ENCODE measurements at regions not wholly inside any gene's neighbourhood (a gene's known extent, or its start where the extent isn't known, plus 50 kb on each side); places are given as distances from the start of the nearest gene placed in this dataset.

DNA sequence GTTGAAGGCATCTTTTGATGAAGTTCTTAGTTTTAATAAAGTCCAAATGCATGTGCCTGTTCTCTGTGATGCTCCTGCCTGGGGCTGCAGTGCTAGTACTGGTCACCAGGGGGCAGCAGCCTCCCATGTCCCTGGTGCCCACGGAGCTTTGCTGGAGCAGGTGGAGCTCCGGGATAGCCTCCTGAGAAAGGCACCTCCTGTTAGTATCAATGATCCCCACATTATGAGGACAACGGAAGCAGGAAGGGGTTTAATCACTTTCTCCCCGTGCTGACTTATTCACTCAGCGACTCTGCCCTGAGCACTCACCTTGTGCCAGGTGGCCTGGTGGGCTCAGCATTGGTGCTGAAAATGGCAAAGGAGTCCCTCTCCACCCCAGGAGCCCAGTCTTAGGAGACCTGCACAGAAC is 123.0 kb upstream of the PZP start (continued):
- TF ChIP-seq CTCF (IDR thresholded peaks at IDR 0.05), result peak; percentile 93
- no peak for TF ChIP-seq GABPA (IDR thresholded peaks at IDR 0.05; ENCODE audit: low read depth)

- Histone ChIP-seq H4K20me1 (ENCODE audit: insufficient read depth) (no peaks in the 10 kb centered on the region), H3K27me3 (ENCODE audit: insufficient read depth) (no peaks in the 10 kb centered on the region; the same call in 1 of the 2 replicates), H3K79me2 (ENCODE audit: insufficient read depth) (no peaks in the 10 kb centered on the region), H3K9ac (no peak overlapping the region), H3F3A (replicated peaks; ENCODE audit: insufficient read depth) (no peaks in the 10 kb centered on the region), H3K27ac (ENCODE audit: low read depth in 2 of 2, low read length in 1 of 2) (no peak overlapping the region), H3K4me3 (ENCODE audit: low read depth in 2 of 2, low read length in 1 of 2) (no peak overlapping the region), H3K4me1 (ENCODE audit: control insufficient read depth in 1 of 2, insufficient read depth in 2 of 2, low read depth in 1 of 2, low read length in 1 of 2) (no peaks in the 10 kb centered on the region; a peak in 1 of 4 replicates), H2AFZ (ENCODE audit: low read depth) (no peak overlapping the region), H3K4me2 (no peak overlapping the region), H3K9me2 (no peaks in the 10 kb centered on the region), H3K36me3 (replicated peaks in 1 of 2; ENCODE audit: control insufficient read depth in 1 of 2, insufficient read depth in 2 of 2, low read length in 1 of 2) (no peaks in the 10 kb centered on the region), H3K9me3 (no peaks in the 10 kb centered on the region)
- no peak for DNase-seq
- TF ChIP-seq RFX5 (IDR thresholded peaks at IDR 0.05; ENCODE audit: low read length) (no peak), YY1 (IDR thresholded peaks at IDR 0.05; ENCODE audit: low read depth) (no peak), TEAD4 (IDR thresholded peaks at IDR 0.05; ENCODE audit: borderline replicate concordance, insufficient read depth) (no peak), TCF12 (IDR thresholded peaks at IDR 0.05) (no peak), MXI1 (IDR thresholded peaks at IDR 0.05; ENCODE audit: low read depth, low read length) (no peak), NRF1 (IDR thresholded peaks at IDR 0.05; ENCODE audit: low read depth, low read length) (no peak), CHD2 (IDR thresholded peaks at IDR 0.05; ENCODE audit: low read length, partially characterized antibody) (no peak), EZH2phosphoT487 (IDR thresholded peaks at IDR 0.05; ENCODE audit: borderline replicate concordance, low read depth) (no peak), SIN3A (IDR thresholded peaks at IDR 0.05; ENCODE audit: borderline replicate concordance, low read depth, low read length) (no peak)
- TF ChIP-seq, protein P1, sequence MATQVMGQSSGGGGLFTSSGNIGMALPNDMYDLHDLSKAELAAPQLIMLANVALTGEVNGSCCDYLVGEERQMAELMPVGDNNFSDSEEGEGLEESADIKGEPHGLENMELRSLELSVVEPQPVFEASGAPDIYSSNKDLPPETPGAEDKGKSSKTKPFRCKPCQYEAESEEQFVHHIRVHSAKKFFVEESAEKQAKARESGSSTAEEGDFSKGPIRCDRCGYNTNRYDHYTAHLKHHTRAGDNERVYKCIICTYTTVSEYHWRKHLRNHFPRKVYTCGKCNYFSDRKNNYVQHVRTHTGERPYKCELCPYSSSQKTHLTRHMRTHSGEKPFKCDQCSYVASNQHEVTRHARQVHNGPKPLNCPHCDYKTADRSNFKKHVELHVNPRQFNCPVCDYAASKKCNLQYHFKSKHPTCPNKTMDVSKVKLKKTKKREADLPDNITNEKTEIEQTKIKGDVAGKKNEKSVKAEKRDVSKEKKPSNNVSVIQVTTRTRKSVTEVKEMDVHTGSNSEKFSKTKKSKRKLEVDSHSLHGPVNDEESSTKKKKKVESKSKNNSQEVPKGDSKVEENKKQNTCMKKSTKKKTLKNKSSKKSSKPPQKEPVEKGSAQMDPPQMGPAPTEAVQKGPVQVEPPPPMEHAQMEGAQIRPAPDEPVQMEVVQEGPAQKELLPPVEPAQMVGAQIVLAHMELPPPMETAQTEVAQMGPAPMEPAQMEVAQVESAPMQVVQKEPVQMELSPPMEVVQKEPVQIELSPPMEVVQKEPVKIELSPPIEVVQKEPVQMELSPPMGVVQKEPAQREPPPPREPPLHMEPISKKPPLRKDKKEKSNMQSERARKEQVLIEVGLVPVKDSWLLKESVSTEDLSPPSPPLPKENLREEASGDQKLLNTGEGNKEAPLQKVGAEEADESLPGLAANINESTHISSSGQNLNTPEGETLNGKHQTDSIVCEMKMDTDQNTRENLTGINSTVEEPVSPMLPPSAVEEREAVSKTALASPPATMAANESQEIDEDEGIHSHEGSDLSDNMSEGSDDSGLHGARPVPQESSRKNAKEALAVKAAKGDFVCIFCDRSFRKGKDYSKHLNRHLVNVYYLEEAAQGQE (IDR thresholded peaks at IDR 0.05; ENCODE audit: low read depth, low read length), result no peak
- ChIA-PET CTCF (interaction anchor here (1.8 to 5.8 kb wide), 5 partner anchors 12 to 380 kb away, joined by 4 to 44 read pairs (median 30); no protein-coding TSS in a partner anchor), POLR2A (no interaction called here)
- WGBS (ENCODE audit: low lambda C conversion rate), result 34% methylated on average over 5 of the region's 5 CpGs
These were observed 120.8 kb upstream of the PZP start for GRCh38 chr12:9329019-9329418.
